ENCODE measurements at regions not wholly inside any gene's neighbourhood (a gene's known extent, or its start where the extent isn't known, plus 50 kb on each side); places are given as distances from the start of the nearest gene placed in this dataset.

DNA sequence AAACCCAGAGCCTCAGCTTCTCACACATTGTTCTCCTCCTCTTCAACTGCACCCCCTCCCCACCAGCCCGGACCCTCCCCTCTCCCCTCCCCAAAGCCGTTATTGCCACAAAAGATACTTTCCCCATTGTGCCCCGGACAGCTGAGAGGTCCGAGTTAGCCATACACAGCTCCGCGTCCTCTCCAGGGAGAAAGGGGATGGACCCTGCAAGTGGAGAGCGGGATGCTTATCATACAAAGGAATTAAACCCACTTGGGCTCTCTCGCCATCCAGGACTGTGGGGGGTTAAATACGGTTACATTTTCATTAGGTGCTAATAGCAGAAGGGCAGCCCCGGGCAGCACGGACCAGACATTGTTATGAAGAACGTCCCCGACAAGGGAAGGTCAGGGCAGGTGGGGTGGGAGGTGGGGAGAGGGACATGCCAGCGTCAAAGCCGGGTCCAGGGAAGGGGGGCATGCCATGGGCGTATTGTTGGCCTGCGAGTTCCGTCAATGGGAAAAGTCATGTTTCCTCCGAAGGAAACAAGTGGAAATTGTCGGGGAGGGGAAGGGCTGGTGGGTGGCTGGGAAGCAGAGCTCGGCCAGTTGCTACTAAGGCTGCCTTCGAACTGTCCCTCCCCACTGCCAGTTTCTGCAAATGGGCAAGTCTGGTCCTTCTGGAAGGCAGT lies 99.1 kb downstream of the SOX9 start:
- Histone ChIP-seq H3K4me1 (ENCODE audit: insufficient read depth) (no peaks in the 10 kb centered on the region), H3K4me3 (no peak overlapping the region), H3K9me3 (no peaks in the 10 kb centered on the region), H3K27ac (no peak overlapping the region), H3K36me3 (no peaks in the 10 kb centered on the region), H3K27me3 (no peaks in the 10 kb centered on the region)
- intact Hi-C loops (cut with DNase I), result no loop called here
- DNase-seq, result no peak
- WGBS, 3 donors, result 2 to 4% (median 3%) methylated on average over 22 of the region's 22 CpGs
- TF ChIP-seq POLR2A (IDR thresholded peaks at IDR 0.05) (no peak), EP300 (IDR thresholded peaks at IDR 0.05) (no peak), CTCF (IDR thresholded peaks at IDR 0.05) (no peak)

- Histone ChIP-seq H3K27ac (no peak overlapping the region), H3K36me3 (no peaks in the 10 kb centered on the region), H3K9me3 (no peaks in the 10 kb centered on the region), H3K4me3 (no peak overlapping the region), H3K27me3 (no peaks in the 10 kb centered on the region), H3K4me1 (ENCODE audit: insufficient read depth) (no peaks in the 10 kb centered on the region)
- intact Hi-C loops (cut with DNase I), result no loop called here
- TF ChIP-seq CTCF (IDR thresholded peaks at IDR 0.05), result no peak
- no peak for TF ChIP-seq POLR2A (IDR thresholded peaks at IDR 0.05)
- no peak for TF ChIP-seq EP300 (IDR thresholded peaks at IDR 0.05)
- WGBS, 3 donors, result 25 to 48% (median 30%) methylated on average over 2 of the region's 2 CpGs
- DNase-seq, result no peak
Measured at GRCh38 chr17:72222661-72223380, 102.0 kb downstream of the SOX9 start.

DNA sequence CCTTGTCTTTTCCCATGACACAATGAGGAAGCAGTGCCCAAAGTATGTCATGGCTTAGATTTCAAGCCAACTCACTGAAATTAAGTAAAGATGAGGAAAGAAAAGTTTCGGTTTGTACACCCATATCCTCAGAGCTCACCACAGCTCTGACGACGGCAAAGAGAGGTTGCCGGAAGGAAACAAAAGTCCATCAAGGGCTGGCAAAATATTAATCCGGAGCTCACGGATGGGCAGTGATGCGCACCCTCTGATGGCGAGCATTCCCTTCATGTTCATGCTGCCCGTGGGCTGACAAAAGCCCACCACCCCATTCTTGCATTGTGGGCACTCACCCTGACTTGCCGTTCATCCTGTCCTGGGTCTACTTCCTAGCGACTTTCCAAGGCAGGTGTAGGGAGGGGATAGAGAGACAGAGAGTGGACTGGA lies 103.1 kb downstream of the SOX9 start:
- no peak for TF ChIP-seq CTCF (IDR thresholded peaks at IDR 0.05)
- TF ChIP-seq EP300 (IDR thresholded peaks at IDR 0.05), result no peak
- TF ChIP-seq POLR2A (IDR thresholded peaks at IDR 0.05), result no peak

GRCh38 chr17:72226322-72226721 lies 105.5 kb downstream of the SOX9 start:
- no peak for DNase-seq
- intact Hi-C loops (cut with DNase I), result no loop called here
- 78 to 83% (median 79%) methylated on average over 3 of the region's 3 CpGs for WGBS, 3 donors
- no peaks in the 10 kb centered on the region for H3K4me1 ChIP-seq (ENCODE audit: insufficient read depth)
- TF ChIP-seq EP300 (IDR thresholded peaks at IDR 0.05) (no peak), CTCF (IDR thresholded peaks at IDR 0.05) (no peak), POLR2A (IDR thresholded peaks at IDR 0.05) (no peak)
- H3K27me3 ChIP-seq, result no peaks in the 10 kb centered on the region
- no peak overlapping the region for H3K27ac ChIP-seq
- no peaks in the 10 kb centered on the region for H3K36me3 ChIP-seq
- H3K4me3 ChIP-seq, result no peak overlapping the region
- no peaks in the 10 kb centered on the region for H3K9me3 ChIP-seq

More for the DNA sequence above, 103.1 kb downstream of the SOX9 start:
- no peaks in the 10 kb centered on the region for H3K4me1 ChIP-seq (ENCODE audit: insufficient read depth)
- no peak for DNase-seq
- no peaks in the 10 kb centered on the region for H3K27me3 ChIP-seq
- H3K4me3 ChIP-seq, result no peak overlapping the region
- no peak overlapping the region for H3K27ac ChIP-seq
- intact Hi-C loops (cut with DNase I), result no loop called here
- H3K36me3 ChIP-seq, result no peaks in the 10 kb centered on the region
- WGBS, 3 donors, result 89 to 94% (median 94%) methylated on average over 11 of the region's 11 CpGs
- no peaks in the 10 kb centered on the region for H3K9me3 ChIP-seq

All from ovary (tissue), 7 donors.